22Rv1 (cell line): ENCODE measurements at regions not wholly inside any gene's neighbourhood (a gene's known extent, or its start where the extent isn't known, plus 50 kb on each side); places are given as distances from the start of the nearest gene placed in this dataset.

ENCODE experiments used
- H3K27ac ChIP-seq: fragments of 450-650 bp; 2 replicates; pipeline ENCODE4 v1.5.1; 2017
- CTCF ChIP-seq: fragments of 450-650 bp; IDR thresholded peaks from 2 replicates; pipeline ENCODE4 v1.5.1; 2017; ENCODE audit warnings: mild to moderate bottlenecking
- ZFX ChIP-seq: fragments of 450-650 bp; IDR thresholded peaks from 2 replicates; pipeline ENCODE4 v1.6.1; 2017; ENCODE audit warnings: antibody characterized with exemption, borderline replicate concordance

DNA sequence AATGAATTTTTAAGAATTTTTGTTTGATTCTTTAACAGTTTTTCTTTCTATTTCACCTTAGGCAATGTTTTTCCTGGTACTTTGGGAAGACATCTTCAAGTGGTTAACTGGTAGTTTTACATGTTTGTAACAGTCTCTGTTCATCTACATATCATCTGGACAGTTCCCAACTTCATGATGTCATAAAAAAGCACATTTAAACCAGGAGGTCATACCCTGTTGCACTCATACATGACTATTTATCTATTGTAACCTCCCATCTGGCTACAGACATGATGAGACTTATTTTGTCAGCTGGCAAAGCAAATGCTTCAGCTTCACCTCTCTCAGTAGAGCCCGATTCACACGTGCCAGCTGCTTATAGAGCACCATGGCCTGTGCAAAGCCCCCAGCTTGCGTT lies 99.8 kb upstream of the YPEL5 start:
- H3K27ac ChIP-seq: no peak overlapping the region
- TF ChIP-seq CTCF: no peak

- H3K27ac ChIP-seq: no peak overlapping the region
- no peak for TF ChIP-seq CTCF
- no peak for TF ChIP-seq ZFX
Observed at GRCh38 chr2:30048636-30049175, 98.1 kb upstream of the YPEL5 start.

GRCh38 chr2:30055548-30055947 lies 91.3 kb upstream of the YPEL5 start:
- H3K27ac ChIP-seq: no peak overlapping the region
- TF ChIP-seq ZFX (no peak), CTCF (no peak)

- TF ChIP-seq CTCF (no peak), ZFX (no peak)
- H3K27ac ChIP-seq: no peak overlapping the region
Observed at GRCh38 chr2:30060562-30060961, 86.2 kb upstream of the YPEL5 start.

DNA sequence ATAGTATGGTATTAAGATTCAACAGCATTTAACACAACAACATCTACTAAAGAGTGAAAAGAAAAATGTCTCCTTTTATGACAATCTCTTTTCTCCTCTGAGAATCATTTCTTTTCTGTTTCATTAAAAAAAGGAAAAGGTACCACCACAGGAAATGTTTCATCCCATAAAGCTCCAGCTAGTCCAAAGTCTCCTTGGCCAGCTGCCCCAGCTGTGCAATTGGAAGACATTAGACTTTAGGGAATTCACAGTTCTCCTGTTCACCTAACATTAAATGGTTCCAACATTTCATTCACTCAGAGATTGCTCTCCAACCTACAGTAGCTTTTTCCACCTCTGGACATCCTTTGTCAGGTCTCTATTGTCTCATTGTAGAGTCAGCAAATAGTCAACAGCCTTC lies 78.7 kb upstream of the YPEL5 start:
- no peak overlapping the region for H3K27ac ChIP-seq
- no peak for TF ChIP-seq ZFX
- TF ChIP-seq CTCF: no peak

GRCh38 chr2:30072250-30072842 lies 74.5 kb upstream of the YPEL5 start:
- H3K27ac ChIP-seq: no peak overlapping the region
- no peak for TF ChIP-seq ZFX
- peak; percentile 81 for TF ChIP-seq CTCF

DNA sequence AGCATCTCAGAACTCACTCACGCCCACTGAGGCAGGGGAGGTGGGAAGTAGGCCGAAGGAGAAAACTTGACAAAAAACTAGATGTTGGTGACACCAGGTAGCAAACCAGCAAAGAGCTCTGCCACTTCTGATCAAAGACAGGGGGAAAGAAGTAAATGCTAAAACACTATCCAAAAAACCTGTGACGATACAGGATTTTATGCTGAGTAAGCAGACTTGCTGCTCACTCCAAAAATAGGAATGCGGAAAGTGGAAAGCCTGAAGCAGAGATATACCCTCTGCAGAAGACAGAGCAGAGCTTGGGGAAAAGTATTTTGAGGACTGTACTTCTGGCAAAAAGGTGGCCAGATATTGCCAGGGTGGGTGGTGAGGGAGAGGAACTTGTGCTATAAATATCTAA lies 73.3 kb upstream of the YPEL5 start:
- no peak overlapping the region for H3K27ac ChIP-seq
- no peak for TF ChIP-seq CTCF
- no peak for TF ChIP-seq ZFX
